ENCODE measurements at regions not wholly inside any gene's neighbourhood (a gene's known extent, or its start where the extent isn't known, plus 50 kb on each side); places are given as distances from the start of the nearest gene placed in this dataset.

DNA sequence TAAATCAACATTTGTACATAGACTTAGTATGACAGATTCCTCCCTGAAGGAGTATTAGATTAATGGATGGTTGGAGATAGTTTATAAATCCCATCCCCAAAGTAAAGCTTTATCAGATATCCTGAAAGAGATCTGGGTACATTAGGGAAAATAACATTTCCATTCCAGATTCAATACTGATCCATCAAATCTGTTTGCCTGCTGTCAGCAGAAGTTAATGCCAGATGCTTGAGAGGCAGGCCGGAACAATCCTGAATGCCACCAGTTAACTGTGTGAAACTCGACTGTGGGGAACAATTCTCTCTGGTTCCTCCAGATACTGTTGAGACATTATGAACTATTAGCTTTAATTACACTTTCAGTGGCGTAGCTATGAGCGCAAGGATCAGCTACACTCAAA, 1166.8 kb downstream of the MAT2B start:
- Histone ChIP-seq H3K4me3 (no peak overlapping the region), H3K4me1 (no peaks in the 10 kb centered on the region), H3K27ac (no peak overlapping the region), H3K36me3 (no peaks in the 10 kb centered on the region), H3K27me3 (no peaks in the 10 kb centered on the region), H3K9me3 (no peaks in the 10 kb centered on the region)
- no peak for TF ChIP-seq POLR2A (IDR thresholded peaks at IDR 0.05)
- TF ChIP-seq, protein P1, sequence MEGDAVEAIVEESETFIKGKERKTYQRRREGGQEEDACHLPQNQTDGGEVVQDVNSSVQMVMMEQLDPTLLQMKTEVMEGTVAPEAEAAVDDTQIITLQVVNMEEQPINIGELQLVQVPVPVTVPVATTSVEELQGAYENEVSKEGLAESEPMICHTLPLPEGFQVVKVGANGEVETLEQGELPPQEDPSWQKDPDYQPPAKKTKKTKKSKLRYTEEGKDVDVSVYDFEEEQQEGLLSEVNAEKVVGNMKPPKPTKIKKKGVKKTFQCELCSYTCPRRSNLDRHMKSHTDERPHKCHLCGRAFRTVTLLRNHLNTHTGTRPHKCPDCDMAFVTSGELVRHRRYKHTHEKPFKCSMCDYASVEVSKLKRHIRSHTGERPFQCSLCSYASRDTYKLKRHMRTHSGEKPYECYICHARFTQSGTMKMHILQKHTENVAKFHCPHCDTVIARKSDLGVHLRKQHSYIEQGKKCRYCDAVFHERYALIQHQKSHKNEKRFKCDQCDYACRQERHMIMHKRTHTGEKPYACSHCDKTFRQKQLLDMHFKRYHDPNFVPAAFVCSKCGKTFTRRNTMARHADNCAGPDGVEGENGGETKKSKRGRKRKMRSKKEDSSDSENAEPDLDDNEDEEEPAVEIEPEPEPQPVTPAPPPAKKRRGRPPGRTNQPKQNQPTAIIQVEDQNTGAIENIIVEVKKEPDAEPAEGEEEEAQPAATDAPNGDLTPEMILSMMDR (IDR thresholded peaks at IDR 0.05), result no peak
- intact Hi-C loops (cut with DNase I), result no loop called here
- ATAC-seq (no peak), DNase-seq (no peak)
- 56% methylated on average over 4 of the region's 4 CpGs for WGBS (ENCODE audit: insufficient coverage, low coverage, low lambda C conversion rate, missing lambda C conversion rate)

DNA sequence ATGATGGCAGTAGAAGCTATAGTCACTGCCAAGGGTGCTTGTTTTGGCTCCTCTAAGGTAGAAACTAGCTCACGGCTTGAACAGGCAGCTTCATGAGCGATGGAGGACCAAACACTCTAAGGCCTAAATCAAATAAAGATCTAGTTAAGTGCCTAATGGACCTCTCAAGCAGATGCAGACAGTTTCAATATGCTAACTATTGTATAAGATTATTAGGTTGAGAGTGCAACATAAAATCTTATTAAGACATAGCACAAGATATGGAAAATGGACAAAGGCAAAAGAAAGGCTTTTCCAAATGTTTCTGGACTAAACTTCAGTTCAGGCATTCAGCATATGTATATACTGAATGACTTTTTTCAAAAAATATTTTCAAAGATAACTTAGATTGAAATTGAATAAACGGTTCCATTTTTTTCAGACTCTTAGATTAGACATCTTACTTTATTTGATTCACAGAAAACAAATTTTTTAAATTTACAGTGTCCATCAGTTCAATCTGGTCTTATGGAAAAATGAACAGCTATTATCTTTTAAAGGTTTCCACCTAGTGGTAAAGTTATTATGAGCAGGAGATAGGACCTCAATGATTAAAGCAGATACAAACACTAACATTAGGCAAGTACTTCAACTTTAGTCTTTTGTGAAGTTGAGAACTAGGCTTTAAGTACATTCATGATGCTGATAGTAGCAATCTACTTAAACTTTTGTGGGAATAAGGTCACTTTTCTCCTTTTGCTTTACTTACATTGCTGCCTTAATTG, 1167.7 kb downstream of the MAT2B start:
- WGBS (ENCODE audit: insufficient coverage, low coverage, low lambda C conversion rate, missing lambda C conversion rate), result 49% methylated on average over 3 of the region's 3 CpGs
- Histone ChIP-seq H3K4me3 (no peak overlapping the region), H3K36me3 (no peaks in the 10 kb centered on the region), H3K27ac (no peak overlapping the region), H3K4me1 (no peaks in the 10 kb centered on the region), H3K27me3 (no peaks in the 10 kb centered on the region), H3K9me3 (no peaks in the 10 kb centered on the region)
- TF ChIP-seq, protein P1 (IDR thresholded peaks at IDR 0.05), result peak in 3 of 4 donors; percentile 25 to 31 (median 25)
- TF ChIP-seq POLR2A (IDR thresholded peaks at IDR 0.05), result no peak
- DNase-seq (no peak), ATAC-seq (no peak)
- intact Hi-C loops (cut with DNase I), result no loop called here

DNA sequence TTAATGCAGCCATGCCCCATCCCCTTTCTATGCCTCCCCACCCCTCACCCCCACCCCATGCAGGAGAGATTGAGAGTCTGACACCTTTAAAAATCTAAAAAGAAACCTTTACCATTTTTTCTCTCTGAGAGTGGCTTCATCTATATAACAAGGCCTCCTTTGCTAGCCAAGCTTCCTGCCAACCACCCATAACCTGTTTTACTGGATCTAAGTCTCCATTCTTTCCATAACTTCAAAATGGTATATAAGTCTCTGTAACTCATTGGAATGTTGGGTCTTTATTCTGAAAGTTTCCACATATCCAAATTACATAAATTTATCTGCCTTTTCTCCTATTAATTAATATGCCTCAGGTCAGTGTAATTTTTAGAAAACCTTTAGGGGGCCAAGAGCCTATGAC, 1174.0 kb downstream of the MAT2B start:
- TF ChIP-seq, protein P1 (IDR thresholded peaks at IDR 0.05), result no peak
- no peak for TF ChIP-seq POLR2A (IDR thresholded peaks at IDR 0.05)
- no peaks in the 10 kb centered on the region for H3K9me3 ChIP-seq
- ATAC-seq (no peak), DNase-seq (no peak)
- H3K27me3 ChIP-seq, result no peaks in the 10 kb centered on the region
- H3K4me3 ChIP-seq, result no peak overlapping the region
- intact Hi-C loops (cut with DNase I), result no loop called here
- no peak overlapping the region for H3K27ac ChIP-seq
- no peaks in the 10 kb centered on the region for H3K36me3 ChIP-seq
- no peaks in the 10 kb centered on the region for H3K4me1 ChIP-seq

DNA sequence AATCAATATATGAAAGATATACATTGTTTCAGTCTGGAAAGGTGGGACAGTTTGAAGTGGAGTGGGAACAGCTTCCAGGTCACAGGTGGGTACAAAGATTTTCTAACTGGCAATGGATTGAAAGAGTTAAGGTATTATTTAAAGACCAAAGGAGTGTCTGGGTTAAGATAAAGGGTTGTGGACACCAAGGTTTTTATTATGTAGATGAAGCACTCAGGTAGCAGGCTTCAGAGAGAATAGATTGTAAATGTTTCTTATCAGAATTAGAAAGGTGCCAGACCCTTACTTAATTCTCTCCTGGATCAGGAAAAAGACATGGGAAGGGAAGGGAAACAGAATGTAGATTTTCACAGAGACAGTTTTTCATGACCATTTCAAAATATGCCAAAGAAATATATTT, 1174.8 kb downstream of the MAT2B start:
- DNase-seq (no peak), ATAC-seq (no peak)
- intact Hi-C loops (cut with DNase I), result no loop called here
- Histone ChIP-seq H3K27ac (no peak overlapping the region), H3K4me3 (no peak overlapping the region), H3K36me3 (no peaks in the 10 kb centered on the region), H3K9me3 (no peaks in the 10 kb centered on the region), H3K27me3 (no peaks in the 10 kb centered on the region), H3K4me1 (no peaks in the 10 kb centered on the region)
- TF ChIP-seq POLR2A (IDR thresholded peaks at IDR 0.05), result no peak
- TF ChIP-seq, protein P1 (IDR thresholded peaks at IDR 0.05), result no peak
